HG03457 (cell line): ENCODE measurements at regions not wholly inside any gene's neighbourhood (a gene's known extent, or its start where the extent isn't known, plus 50 kb on each side); places are given as distances from the start of the nearest gene placed in this dataset.
"Not testable (repeated sequence)": the region's sequence is repeated elsewhere in the genome, so short reads cannot be mapped to it uniquely, and the experiment has no call there.

Experiments used
- ATAC-seq: cut with Tn5 transposase; IDR thresholded peaks from one replicate; pipeline ENCODE4 v1.9.1; 2021; ENCODE audit warnings: moderate number of reproducible peaks; ENCODE audit not compliant: unreplicated experiment

DNA sequence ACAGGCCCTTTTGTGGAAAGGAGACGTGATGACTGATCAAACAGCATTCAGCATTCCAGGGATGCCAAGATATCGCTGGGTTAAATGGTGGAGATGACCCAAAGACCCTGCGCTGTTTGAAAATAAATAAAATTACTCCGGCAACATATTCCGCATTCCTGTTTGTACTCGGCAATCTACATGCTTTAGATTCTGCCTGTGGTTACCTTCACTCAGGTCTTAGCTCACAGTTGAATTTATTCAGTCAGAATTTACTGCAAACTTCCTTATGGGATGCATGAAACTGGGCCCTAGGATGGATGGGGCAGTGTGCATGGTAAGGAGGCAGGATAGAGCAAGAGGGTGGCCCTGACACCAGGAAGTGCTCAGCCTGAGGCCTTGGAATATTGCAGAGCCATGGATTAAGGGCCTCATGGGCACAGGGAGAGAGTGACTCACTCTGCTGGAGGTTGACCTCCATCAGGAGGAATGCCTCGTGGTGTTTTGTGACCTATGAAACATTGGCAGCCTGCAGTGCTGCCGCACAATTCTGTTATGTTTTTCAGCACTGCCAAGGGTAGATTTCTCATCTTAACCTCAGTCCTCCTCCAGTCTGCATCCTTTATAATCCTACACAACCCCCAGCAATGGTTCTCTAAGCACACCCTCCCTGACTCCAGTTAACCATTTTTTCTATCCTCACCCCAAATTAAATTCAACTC lies 321.4 kb downstream of the IRS1 start:
- no peak for ATAC-seq

DNA sequence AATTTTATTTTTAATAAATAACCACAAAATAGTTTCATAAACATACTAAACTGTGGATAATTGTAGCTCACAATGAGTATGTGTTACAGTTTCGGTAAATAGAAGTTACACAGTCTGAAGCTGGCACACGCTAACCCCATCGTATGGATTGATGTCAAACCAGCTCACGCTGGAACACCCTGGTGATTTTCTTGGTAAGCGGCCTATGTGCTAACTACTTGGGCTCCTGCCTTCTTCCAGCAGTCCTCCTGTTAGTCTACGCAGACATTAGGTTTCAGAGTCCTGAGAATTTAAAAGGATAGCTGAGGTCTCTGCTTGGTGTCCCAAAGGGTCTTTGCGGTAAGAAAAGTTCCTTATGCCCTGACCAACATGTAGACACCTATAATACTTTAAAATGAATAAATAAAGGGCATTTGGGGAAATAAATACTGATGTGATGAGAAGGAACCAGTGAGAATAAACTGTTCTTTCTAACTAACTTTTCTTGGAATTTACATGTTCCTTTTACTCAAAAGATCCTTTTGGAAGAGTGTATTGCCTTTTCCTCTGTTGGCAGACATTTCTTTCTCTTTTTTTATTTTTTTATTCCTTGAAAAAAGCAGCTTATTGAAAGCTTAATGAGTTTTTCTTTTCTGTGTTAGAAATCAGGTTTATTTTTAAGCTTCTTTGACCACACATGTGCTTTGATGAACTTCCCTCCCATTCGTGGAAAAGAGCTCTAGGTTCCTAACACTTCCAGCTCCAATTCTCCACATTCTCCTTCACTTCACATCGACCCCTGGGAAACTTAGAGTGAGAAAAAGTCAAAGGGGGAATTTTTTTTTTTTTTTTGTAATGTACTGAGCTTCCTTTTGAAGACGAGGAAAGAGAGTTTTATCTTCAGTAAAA lies 322.2 kb downstream of the IRS1 start:
- ATAC-seq = no peak

GRCh38 chr2:226475650-226476049 lies 324.0 kb downstream of the IRS1 start:
- no peak for ATAC-seq

- ATAC-seq = no peak
Observed at GRCh38 chr2:226474131-226474530, 325.5 kb downstream of the IRS1 start.

GRCh38 chr2:226471987-226472470 lies 327.6 kb downstream of the IRS1 start:
- no peak for ATAC-seq

DNA sequence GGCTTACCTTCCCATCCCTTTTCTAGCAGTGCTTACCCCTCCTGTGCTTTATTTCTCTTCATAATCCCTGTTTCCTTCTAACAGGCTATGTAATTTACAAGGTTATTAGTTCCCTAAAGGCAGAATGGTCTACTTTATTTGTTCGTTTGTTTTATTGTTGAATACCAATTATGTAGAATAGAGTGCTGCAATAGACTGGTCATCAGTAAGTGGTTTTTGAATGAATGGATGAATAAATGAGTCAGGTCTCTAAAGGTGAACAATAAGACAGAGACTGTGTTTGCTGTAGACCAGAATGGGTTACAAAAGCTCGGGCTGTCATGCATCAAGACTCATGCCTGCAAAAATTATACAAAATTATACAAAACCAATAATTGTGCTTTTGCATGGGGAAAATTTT lies 332.0 kb downstream of the IRS1 start:
- no peak for ATAC-seq

GRCh38 chr2:226467221-226467620 lies 332.4 kb downstream of the IRS1 start:
- no peak for ATAC-seq

GRCh38 chr2:226466589-226466988 lies 333.0 kb downstream of the IRS1 start:
- no peak for ATAC-seq

- ATAC-seq = no peak
Observed at GRCh38 chr2:226466124-226466523, 333.5 kb downstream of the IRS1 start.

GRCh38 chr2:226464380-226464779 lies 335.2 kb downstream of the IRS1 start:
- ATAC-seq = no peak

DNA sequence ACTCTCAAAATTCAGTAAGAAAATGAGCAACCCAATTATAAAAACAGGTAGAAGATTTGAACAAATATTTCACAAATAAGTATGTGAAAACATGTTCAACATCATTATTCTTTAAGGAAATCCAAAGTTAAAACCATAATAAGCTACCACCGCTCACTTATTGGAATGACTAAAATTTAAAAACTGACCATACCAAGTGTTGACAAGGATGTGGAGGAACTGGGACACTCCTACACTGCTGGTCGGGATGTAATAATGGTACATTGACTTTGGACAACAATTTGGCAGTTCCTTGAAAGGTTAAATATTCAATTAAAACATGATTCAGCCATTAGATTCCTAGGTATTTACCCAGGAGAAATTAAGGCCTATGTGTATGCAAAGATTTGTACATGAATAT lies 336.5 kb downstream of the IRS1 start:
- no peak for ATAC-seq

DNA sequence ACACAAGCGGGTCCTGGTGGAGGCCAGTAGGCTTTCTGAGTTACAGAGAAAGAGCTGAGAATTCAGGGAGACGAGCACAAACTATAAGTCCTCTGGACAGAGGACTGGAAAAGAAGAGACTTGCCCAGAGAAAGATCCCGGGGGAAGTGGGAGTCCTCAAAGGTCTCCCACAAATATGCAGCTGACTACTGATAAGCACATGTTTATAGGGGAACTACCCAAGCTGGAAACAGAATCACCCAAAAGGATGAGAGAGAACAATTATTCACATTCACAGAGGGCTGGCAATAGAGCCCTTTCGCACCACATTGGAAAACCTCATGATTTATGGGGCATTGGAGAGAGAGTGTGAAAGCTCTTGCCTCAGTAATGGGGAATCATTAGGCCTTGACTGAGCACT lies 337.6 kb downstream of the IRS1 start:
- no peak for ATAC-seq

DNA sequence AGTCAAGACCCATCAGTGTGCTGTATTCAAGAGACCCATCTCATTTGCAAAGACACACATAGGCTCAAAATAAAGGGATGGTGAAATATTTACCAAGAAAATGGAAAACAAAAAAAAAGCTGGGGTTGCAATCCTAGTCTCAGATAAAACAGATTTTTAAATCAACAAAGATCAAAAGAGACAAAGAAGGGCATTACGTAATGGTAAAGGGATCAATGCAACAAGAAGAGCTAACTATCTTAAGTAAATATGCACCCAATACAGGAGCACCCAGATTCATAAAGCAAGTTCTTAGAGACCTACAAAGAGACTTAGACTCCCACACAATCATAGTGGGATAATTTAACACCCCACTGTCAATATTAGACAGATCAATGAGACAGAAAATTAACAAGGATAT lies 343.5 kb downstream of the IRS1 start:
- not testable (repeated sequence) for ATAC-seq

DNA sequence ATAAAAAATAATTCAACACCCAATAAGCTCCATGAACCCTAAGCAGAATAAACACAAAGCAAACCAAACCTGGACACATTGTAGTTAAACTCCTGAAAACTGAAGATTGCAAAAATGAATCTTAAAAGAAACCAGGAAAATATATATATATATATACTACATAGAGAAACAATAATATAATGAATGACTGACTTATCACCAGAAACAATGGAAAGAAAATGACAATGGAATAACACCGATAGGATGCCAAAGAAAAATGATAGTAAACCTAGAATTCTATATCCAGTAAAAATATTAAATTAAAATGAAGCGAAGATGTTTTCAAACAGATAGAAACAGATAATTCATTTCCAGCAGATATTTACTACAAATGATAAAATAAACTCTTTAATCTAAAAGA lies 346.9 kb downstream of the IRS1 start:
- no peak for ATAC-seq

DNA sequence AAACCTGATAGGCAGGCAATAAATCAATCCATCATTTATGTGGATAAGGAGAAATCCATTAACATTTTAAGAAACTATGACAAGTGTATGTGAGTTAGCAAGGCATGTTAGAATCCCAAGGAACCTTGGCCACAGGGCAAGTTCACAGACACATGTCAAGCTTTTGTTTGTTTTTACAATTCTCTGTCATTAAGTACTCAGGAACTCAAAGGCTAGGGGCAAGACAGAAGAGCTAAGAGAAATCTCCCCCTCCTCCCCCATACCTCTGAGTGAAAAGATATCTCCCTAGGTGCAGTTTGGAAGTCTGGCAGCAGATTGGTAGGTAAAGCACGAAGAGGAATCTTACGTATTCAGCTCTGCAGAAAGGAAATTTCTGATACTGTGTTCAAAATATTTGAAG lies 348.1 kb downstream of the IRS1 start:
- ATAC-seq = no peak

GRCh38 chr2:226450141-226450540 lies 349.5 kb downstream of the IRS1 start:
- no peak for ATAC-seq

- ATAC-seq = no peak
Observed at GRCh38 chr2:226447338-226448300, 352.0 kb downstream of the IRS1 start.

DNA sequence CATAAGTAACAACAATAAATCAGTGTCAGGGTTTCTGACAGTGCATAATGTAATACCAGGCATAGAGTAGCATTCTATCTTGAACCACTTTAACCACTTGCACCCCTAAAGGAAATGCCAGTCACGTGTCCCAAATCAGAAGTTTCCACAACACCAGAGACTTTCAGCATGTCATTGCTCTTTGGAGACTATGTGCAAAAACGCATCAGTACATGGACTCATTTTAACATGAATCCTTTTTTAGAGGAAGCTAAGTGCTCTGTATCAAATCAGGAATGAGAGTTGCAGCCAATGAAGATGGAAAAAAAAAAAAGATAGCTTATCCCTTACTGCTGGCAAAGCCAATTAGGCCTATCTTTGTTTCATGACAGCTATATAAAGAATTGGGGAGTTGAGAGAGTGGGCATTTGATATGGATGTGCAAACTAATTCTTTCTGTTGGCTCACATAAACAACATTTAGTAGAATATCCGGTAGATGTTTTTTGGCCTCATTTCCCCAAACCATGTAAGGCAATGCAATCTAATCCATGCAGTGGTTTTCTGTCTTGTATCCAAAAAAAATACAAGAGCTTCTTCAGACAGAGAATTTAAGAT lies 353.1 kb downstream of the IRS1 start:
- no peak for ATAC-seq

DNA sequence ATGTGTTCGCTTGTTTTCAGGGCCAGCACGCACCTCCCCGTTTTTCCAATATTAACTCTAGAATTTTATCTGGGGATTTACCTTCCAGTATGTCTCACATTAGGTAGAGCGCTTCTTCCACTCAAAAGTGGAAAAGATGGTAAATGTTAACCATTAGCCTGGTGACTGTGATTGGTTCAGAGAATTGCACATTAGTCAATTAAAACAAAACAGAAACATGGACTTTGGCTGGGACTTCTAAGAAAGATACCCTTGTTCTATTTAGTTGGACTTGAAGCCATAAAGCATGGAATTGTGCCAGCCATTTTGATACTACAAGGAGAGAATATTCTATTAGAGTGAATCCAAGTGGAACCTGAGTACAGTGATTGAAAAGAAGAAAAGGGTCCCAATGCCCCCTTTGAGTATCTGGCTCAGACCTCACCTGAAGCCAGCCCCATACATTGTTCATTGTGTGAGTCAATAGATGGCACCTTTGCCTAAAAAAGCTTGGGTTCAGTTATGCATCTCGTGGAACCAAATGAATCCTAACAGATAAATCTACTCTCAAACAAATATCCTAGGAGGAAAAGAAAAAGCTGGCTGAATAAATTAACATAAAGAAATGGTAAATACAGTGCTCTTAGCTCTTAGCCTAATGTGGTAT lies 354.3 kb downstream of the IRS1 start:
- ATAC-seq = no peak

DNA sequence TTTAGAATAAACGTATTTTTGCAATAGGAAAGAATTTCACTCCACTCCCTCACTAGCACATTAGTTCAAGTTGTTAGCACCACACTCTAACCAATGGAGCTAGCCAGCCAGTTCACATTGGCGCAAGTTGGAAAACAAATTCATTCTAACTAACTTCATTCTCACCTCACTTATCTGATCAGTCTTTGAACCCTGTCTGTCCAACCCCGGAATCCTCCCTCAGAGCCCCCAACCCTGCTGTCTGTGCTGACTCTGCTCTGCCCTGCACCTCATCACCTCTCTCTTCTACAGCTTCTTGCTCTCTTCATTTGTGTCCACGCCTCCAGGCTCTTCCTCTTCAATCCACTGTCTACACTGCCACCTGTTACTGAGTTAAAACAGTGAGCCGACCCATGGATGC lies 356.5 kb downstream of the IRS1 start:
- no peak for ATAC-seq
